K562 (cell line): ENCODE measurements at regions not wholly inside any gene's neighbourhood (a gene's known extent, or its start where the extent isn't known, plus 50 kb on each side); places are given as distances from the start of the nearest gene placed in this dataset.

Experiments used
- ATAC-seq: fragments of 200-7000 bp; cut with Tn5 transposase; 3 replicates; pipeline ENCODE4 v1.9.1; 2020; ENCODE audit warnings: moderate library complexity
- BruUV-seq: library from RNA; stranded (reverse); fragments of 400-500 nt; replicated peaks from 2 replicates; lab custom pipeline; 2021; lab: Mats Ljungman, UMichigan
- CTCF ChIA-PET: fragments of 300-600 bp; formaldehyde crosslinking; extraction: SDS; loops from one replicate; lab custom pipeline; 2021; ENCODE audit warnings: low intra/inter-chr PET ratio; lab: Yijun Ruan, JAX
- POLR2A ChIA-PET: fragments of 300-600, 350-650 bp; sonication (Branson Sonifier 250); formaldehyde crosslinking; extraction: SDS; loops from one replicate; lab custom pipeline; 2021; ENCODE audit warnings: antibody characterized with exemption, inconsistent platforms; lab: Yijun Ruan, JAX
- DNase-seq, 4 experiments: peaks; one replicate each; pipeline versions ENCODE4 v3.0.0 to v3.0.0-alpha.2; 2011 to 2018; ENCODE audit warnings: low spot score in 3 of 4, mixed read lengths in 3 of 4; ENCODE audit errors: extremely low read depth in 1 of 4
- FAIRE-seq: peaks from 2 replicates; lab custom pipeline; 2011; peaks lifted over from hg19 to GRCh38; lab: Jason Lieb, UNC
- H2AFZ ChIP-seq: 2 replicates; pipeline ENCODE4 v1.6.0; 2011; ENCODE audit warnings: low read depth, low read length, control low read depth, inconsistent platforms
- H3K27ac ChIP-seq: fragments of 200-600 bp; 3 replicates; pipeline ENCODE4 v1.8.0; 2011; ENCODE audit warnings: low read depth, mild to moderate bottlenecking, control low read depth, inconsistent platforms, low read length, moderate library complexity, mixed read lengths; ENCODE audit errors: extremely low read depth
- H3K27me3 ChIP-seq, 2 experiments: fragments of 300-600 bp in 1 of 2; 2 replicates in 1 of 2; 3 replicates in 1 of 2; pipeline versions ENCODE4 v1.6.0 to v1.8.0; 2011; ENCODE audit warnings: inconsistent platforms in 2 of 2, low read length in 2 of 2, mild to moderate bottlenecking in 1 of 2, mixed read lengths in 1 of 2, moderate library complexity in 1 of 2; ENCODE audit not compliant: control insufficient read depth in 2 of 2, insufficient read depth in 2 of 2
- H3K36me3 ChIP-seq: fragments of 300-600 bp; 3 replicates; pipeline ENCODE4 v1.8.0; 2011; ENCODE audit warnings: mild to moderate bottlenecking, low read length, inconsistent platforms; ENCODE audit not compliant: control insufficient read depth, insufficient read depth
- H3K4me1 ChIP-seq, 2 experiments: fragments of 200-600 bp in 1 of 2; replicated peaks in 1 of 2; 2 replicates in 1 of 2; 3 replicates in 1 of 2; pipeline versions ENCODE4 v1.5.1 to v1.8.0; 2011; ENCODE audit warnings: inconsistent platforms in 2 of 2, low read length in 2 of 2, mild to moderate bottlenecking in 1 of 2, mixed read lengths in 1 of 2, moderate library complexity in 1 of 2; ENCODE audit not compliant: control insufficient read depth in 2 of 2, insufficient read depth in 2 of 2
- H3K4me2 ChIP-seq: 2 replicates; pipeline ENCODE4 v1.6.1; 2011; ENCODE audit warnings: low read length, control low read depth, inconsistent platforms, mixed read lengths; ENCODE audit not compliant: insufficient read depth
- H3K4me3 ChIP-seq: fragments of 200-600 bp; sonication (generic), shearing (Covaris generic); 2 replicates; pipeline ENCODE4 v1.5.1; 2016; ENCODE audit warnings: control low read depth, inconsistent platforms
- H3K79me2 ChIP-seq: fragments of 200-600 bp; 3 replicates; pipeline ENCODE4 v1.8.0; 2011; ENCODE audit warnings: low read length, inconsistent platforms; ENCODE audit not compliant: control insufficient read depth, insufficient read depth
- H3K9ac ChIP-seq, 2 experiments: 2 replicates each; pipeline versions ENCODE4 v1.6.0 to v1.6.1; 2011; ENCODE audit warnings: low read depth in 2 of 2, low read length in 2 of 2, control low read depth in 1 of 2, inconsistent platforms in 1 of 2, mild to moderate bottlenecking in 1 of 2, mixed read lengths in 1 of 2; ENCODE audit not compliant: insufficient read depth in 1 of 2
- H3K9me1 ChIP-seq: one replicate; pipeline ENCODE4 v1.6.0; 2011; ENCODE audit warnings: inconsistent platforms, mild to moderate bottlenecking, low read length, moderate library complexity; ENCODE audit not compliant: control insufficient read depth, insufficient read depth
- H3K9me3 ChIP-seq: replicated peaks from 2 replicates; pipeline ENCODE4 v1.5.1; 2011; ENCODE audit warnings: low read depth, low read length, inconsistent platforms; ENCODE audit not compliant: control insufficient read depth, insufficient read depth
- H4K20me1 ChIP-seq: replicated peaks from 2 replicates; pipeline ENCODE4 v1.6.1; 2011; ENCODE audit warnings: low read length, inconsistent platforms, mixed read lengths; ENCODE audit not compliant: control insufficient read depth, insufficient read depth
- CEBPB ChIP-seq: fragments of 450-650 bp; IDR thresholded peaks from 2 replicates; pipeline ENCODE4 v1.6.1; 2016; ENCODE audit warnings: missing genetic modification characterization, missing compliant biosample characterization
- ETV5 ChIP-seq: sonication (generic); formaldehyde crosslinking; IDR thresholded peaks from 2 replicates; pipeline ENCODE4 v1.4.0; 2020; ENCODE audit warnings: low read depth, mild to moderate bottlenecking, missing genetic modification reagents
- NR1H2 ChIP-seq: sonication (generic); formaldehyde crosslinking; IDR thresholded peaks from 2 replicates; pipeline ENCODE4 v1.4.0; 2020; ENCODE audit warnings: mild to moderate bottlenecking, missing genetic modification reagents
- PHB2 ChIP-seq: fragments of 450-650 bp; IDR thresholded peaks from 2 replicates; pipeline ENCODE4 v1.6.1; 2017; ENCODE audit warnings: low read depth
- SMAD2 ChIP-seq: fragments of 150-350 bp; IDR thresholded peaks from 2 replicates; pipeline ENCODE4 v1.6.1; 2014; ENCODE audit warnings: low read depth, mild to moderate bottlenecking, low read length
- SUPT5H ChIP-seq: fragments of 450-650 bp; IDR thresholded peaks from 2 replicates; pipeline ENCODE4 v1.6.1; 2016
- ZNF140 ChIP-seq: fragments of 250-450 bp; sonication (Bioruptor Pico); IDR thresholded peaks from 2 replicates; pipeline ENCODE4 v1.8.0; 2021; ENCODE audit warnings: moderate library complexity, mild to moderate bottlenecking, inconsistent platforms
- ZNF212 ChIP-seq: fragments of 450-650 bp; formaldehyde crosslinking; IDR thresholded peaks from 2 replicates; pipeline ENCODE4 v1.4.0; 2020; ENCODE audit warnings: mild to moderate bottlenecking
- ZNF23 ChIP-seq: fragments of 250-450 bp; sonication (Bioruptor Pico); IDR thresholded peaks from 2 replicates; pipeline ENCODE4 v1.4.0; 2020; ENCODE audit warnings: mild to moderate bottlenecking
- ZNF282 ChIP-seq: sonication (generic); formaldehyde crosslinking; IDR thresholded peaks from 2 replicates; pipeline ENCODE4 v1.8.1; 2023; ENCODE audit warnings: missing genetic modification reagents
- ZNF41 ChIP-seq: fragments of 250-450 bp; sonication (Bioruptor Pico); conservative IDR thresholded peaks from 2 replicates; pipeline ENCODE4 v1.4.0; 2020; ENCODE audit warnings: mild to moderate bottlenecking
- ZNF586 ChIP-seq: fragments of 450-650 bp; formaldehyde crosslinking; conservative IDR thresholded peaks from 2 replicates; pipeline ENCODE4 v1.4.0; 2020; ENCODE audit warnings: mild to moderate bottlenecking, moderate library complexity
- ZNF76 ChIP-seq: fragments of 250-450 bp; sonication (Bioruptor Pico); IDR thresholded peaks from 2 replicates; pipeline ENCODE4 v1.4.0; 2020; ENCODE audit warnings: mild to moderate bottlenecking, moderate library complexity, borderline replicate concordance
- WGBS: fragments of 100-300 bp; shearing (Covaris generic); methylation state at CpG from one replicate; pipeline ENCODE4 v1.1.6; 2016; ENCODE audit warnings: low coverage, mixed read lengths; ENCODE audit not compliant: insufficient coverage; ENCODE audit errors: missing lambda C conversion rate; 5-methylcytosine and 5-hydroxymethylcytosine counted together
- in situ Hi-C: fragments of 300-500 bp; cut with MboI; formaldehyde crosslinking; loops from 4 replicates; pipeline ENCODE4 v1.15.0; 2018; ENCODE audit warnings: inconsistent platforms, mixed read lengths
- intact Hi-C: fragments of 100-400 bp; cut with micrococcal nuclease; formaldehyde crosslinking; loops from 2 replicates; pipeline ENCODE4 v1.14.2; 2022
- TF ChIP-seq, protein P1 (sequence below): fragments of 450-650 bp; formaldehyde crosslinking; IDR thresholded peaks from 2 replicates; pipeline ENCODE4 v1.4.0; 2022; ENCODE audit warnings: missing genetic modification characterization
- TF ChIP-seq, protein P2 (sequence below): fragments of 450-650 bp; formaldehyde crosslinking; conservative IDR thresholded peaks from 2 replicates; pipeline ENCODE4 v1.4.0; 2022; ENCODE audit warnings: mild to moderate bottlenecking, missing genetic modification characterization
- TF ChIP-seq, protein P3 (sequence below): sonication (generic); formaldehyde crosslinking; IDR thresholded peaks from 2 replicates; pipeline ENCODE4 v1.8.1; 2023; ENCODE audit warnings: mild to moderate bottlenecking, missing genetic modification reagents
- TF ChIP-seq, protein P4 (sequence below): fragments of 450-650 bp; IDR thresholded peaks from 2 replicates; pipeline ENCODE4 v1.6.1; 2017; ENCODE audit warnings: mild to moderate bottlenecking, moderate library complexity

DNA sequence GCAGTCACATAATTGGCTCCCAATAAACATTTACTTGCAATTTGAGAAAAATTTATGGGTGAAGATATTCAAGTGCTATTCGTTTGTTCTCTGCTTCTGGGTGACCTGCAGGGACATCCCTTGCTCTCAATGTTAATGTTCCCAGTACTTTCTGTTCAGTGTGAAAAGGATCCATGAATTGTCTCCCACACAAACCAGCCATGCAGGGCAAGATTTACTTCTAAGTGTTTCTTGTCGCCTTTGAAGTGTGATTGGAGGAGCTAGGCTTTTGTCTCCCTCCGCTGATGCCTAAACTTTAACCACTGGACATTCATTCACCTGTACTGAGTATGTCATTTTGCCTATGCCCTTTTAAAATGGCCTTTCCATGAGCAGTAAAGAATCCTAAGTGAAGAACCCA is 66.4 kb upstream of the ADA2 start (continued):
- TF ChIP-seq, protein P1, sequence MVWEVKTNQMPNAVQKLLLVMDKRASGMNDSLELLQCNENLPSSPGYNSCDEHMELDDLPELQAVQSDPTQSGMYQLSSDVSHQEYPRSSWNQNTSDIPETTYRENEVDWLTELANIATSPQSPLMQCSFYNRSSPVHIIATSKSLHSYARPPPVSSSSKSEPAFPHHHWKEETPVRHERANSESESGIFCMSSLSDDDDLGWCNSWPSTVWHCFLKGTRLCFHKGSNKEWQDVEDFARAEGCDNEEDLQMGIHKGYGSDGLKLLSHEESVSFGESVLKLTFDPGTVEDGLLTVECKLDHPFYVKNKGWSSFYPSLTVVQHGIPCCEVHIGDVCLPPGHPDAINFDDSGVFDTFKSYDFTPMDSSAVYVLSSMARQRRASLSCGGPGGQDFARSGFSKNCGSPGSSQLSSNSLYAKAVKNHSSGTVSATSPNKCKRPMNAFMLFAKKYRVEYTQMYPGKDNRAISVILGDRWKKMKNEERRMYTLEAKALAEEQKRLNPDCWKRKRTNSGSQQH: no peak
- TF ChIP-seq, protein P2, sequence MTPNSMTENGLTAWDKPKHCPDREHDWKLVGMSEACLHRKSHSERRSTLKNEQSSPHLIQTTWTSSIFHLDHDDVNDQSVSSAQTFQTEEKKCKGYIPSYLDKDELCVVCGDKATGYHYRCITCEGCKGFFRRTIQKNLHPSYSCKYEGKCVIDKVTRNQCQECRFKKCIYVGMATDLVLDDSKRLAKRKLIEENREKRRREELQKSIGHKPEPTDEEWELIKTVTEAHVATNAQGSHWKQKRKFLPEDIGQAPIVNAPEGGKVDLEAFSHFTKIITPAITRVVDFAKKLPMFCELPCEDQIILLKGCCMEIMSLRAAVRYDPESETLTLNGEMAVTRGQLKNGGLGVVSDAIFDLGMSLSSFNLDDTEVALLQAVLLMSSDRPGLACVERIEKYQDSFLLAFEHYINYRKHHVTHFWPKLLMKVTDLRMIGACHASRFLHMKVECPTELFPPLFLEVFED (CRISPR knock-in tag): no peak

DNA sequence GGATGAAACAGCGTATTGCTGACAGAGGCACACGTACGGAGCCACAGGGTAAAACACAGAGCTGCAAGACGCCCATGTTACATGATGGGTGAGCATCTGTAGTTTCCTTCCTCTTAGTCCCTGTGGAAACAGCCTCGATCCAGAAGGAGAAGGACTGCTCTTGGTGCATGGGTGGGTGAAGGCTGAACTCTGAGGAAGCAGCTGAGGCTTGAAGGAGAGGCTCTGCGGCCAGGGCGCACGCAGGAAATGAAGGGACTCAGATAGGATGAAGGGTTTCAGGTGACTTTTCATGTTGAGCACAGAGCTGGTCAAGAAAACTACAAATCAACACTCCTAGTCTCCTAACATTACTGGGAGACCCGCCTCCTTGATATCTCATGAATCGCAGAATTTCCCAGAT is 65.7 kb upstream of the ADA2 start:
- in situ Hi-C loops (no loop called here), intact Hi-C loops (no loop called here)
- Histone ChIP-seq H3K4me2 (no peak overlapping the region), H2AFZ (no peak overlapping the region), H3K9me3 (no peaks in the 10 kb centered on the region), H3K4me1 (no peaks in the 10 kb centered on the region), H3K79me2 (no peaks in the 10 kb centered on the region), H3K27me3 (peaks cover 14 to 35% of the 10 kb centered on the region in 2 experiments), H3K9ac (no peak overlapping the region), H3K36me3 (no peaks in the 10 kb centered on the region), H3K9me1 (no peaks in the 10 kb centered on the region), H4K20me1 (peaks cover 3% of the 10 kb centered on the region; the same call in 1 of the 2 replicates), H3K4me3 (no peak overlapping the region), H3K27ac (no peak overlapping the region)
- BruUV-seq: no TSS peak
- FAIRE-seq (no peak), ATAC-seq (no peak), DNase-seq (no peak)
- ChIA-PET CTCF (no interaction called here), POLR2A (interaction anchor here (0.5 to 0.8 kb wide), 2 partner anchors 105 to 206 kb away, joined by 3 to 4 read pairs; no protein-coding TSS in a partner anchor)
- 3% methylated on average over 10 of the region's 10 CpGs for WGBS
- TF ChIP-seq ZNF282 (no peak), ZNF212 (no peak), SUPT5H (no peak), NR1H2 (CRISPR knock-in tag) (no peak), CEBPB (tag) (no peak), ZNF41 (CRISPR knock-in tag) (no peak), ZNF586 (CRISPR knock-in tag) (no peak), ETV5 (no peak), ZNF76 (CRISPR knock-in tag) (no peak), SMAD2 (no peak), PHB2 (no peak), ZNF140 (CRISPR knock-in tag) (no peak), ZNF23 (CRISPR knock-in tag) (no peak)
- TF ChIP-seq, protein P3, sequence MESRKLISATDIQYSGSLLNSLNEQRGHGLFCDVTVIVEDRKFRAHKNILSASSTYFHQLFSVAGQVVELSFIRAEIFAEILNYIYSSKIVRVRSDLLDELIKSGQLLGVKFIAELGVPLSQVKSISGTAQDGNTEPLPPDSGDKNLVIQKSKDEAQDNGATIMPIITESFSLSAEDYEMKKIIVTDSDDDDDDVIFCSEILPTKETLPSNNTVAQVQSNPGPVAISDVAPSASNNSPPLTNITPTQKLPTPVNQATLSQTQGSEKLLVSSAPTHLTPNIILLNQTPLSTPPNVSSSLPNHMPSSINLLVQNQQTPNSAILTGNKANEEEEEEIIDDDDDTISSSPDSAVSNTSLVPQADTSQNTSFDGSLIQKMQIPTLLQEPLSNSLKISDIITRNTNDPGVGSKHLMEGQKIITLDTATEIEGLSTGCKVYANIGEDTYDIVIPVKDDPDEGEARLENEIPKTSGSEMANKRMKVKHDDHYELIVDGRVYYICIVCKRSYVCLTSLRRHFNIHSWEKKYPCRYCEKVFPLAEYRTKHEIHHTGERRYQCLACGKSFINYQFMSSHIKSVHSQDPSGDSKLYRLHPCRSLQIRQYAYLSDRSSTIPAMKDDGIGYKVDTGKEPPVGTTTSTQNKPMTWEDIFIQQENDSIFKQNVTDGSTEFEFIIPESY (CRISPR knock-in tag): no peak
- TF ChIP-seq, protein P4, sequence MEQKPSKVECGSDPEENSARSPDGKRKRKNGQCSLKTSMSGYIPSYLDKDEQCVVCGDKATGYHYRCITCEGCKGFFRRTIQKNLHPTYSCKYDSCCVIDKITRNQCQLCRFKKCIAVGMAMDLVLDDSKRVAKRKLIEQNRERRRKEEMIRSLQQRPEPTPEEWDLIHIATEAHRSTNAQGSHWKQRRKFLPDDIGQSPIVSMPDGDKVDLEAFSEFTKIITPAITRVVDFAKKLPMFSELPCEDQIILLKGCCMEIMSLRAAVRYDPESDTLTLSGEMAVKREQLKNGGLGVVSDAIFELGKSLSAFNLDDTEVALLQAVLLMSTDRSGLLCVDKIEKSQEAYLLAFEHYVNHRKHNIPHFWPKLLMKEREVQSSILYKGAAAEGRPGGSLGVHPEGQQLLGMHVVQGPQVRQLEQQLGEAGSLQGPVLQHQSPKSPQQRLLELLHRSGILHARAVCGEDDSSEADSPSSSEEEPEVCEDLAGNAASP: no peak
